K562 (cell line): ENCODE measurements at regions not wholly inside any gene's neighbourhood (a gene's known extent, or its start where the extent isn't known, plus 50 kb on each side); places are given as distances from the start of the nearest gene placed in this dataset.
A peak's percentile ranks its signal among the peaks of the same experiment; 100 is the strongest.

Experiments used
- CBFA2T2 ChIP-seq: fragments of 450-650 bp; conservative IDR thresholded peaks from 2 replicates; pipeline ENCODE4 v1.6.1; 2017; ENCODE audit warnings: mild to moderate bottlenecking
- GMEB1 ChIP-seq: fragments of 250-450 bp; sonication (Bioruptor Pico); IDR thresholded peaks from 2 replicates; pipeline ENCODE4 v1.4.0; 2020; ENCODE audit warnings: mild to moderate bottlenecking
- RAD51 ChIP-seq: fragments of 450-650 bp; IDR thresholded peaks from 2 replicates; pipeline ENCODE4 v1.7.1; 2016; ENCODE audit warnings: low read depth, mild to moderate bottlenecking, borderline replicate concordance
- SMAD1 ChIP-seq: fragments of 150-350 bp; IDR thresholded peaks from 2 replicates; pipeline ENCODE4 v1.6.1; 2014; ENCODE audit warnings: low read length, low read depth; ENCODE audit not compliant: partially characterized antibody
- ZBED1 ChIP-seq: IDR thresholded peaks from 2 replicates; pipeline ENCODE4 v1.6.1; 2014
- TF ChIP-seq, protein P1 (sequence below), 3 experiments: IDR thresholded peaks in 2 of 3; conservative IDR thresholded peaks in 1 of 3; 2 replicates each; pipeline ENCODE4 v1.5.1; 2011 to 2012; ENCODE audit warnings: low read length in 3 of 3, mild to moderate bottlenecking in 3 of 3, control low read depth in 2 of 3, improper control_type of control experiment in 1 of 3, inconsistent platforms in 1 of 3, low read depth in 1 of 3, mixed read lengths in 1 of 3, moderate library complexity in 1 of 3; ENCODE audit not compliant: insufficient read depth in 2 of 3

DNA sequence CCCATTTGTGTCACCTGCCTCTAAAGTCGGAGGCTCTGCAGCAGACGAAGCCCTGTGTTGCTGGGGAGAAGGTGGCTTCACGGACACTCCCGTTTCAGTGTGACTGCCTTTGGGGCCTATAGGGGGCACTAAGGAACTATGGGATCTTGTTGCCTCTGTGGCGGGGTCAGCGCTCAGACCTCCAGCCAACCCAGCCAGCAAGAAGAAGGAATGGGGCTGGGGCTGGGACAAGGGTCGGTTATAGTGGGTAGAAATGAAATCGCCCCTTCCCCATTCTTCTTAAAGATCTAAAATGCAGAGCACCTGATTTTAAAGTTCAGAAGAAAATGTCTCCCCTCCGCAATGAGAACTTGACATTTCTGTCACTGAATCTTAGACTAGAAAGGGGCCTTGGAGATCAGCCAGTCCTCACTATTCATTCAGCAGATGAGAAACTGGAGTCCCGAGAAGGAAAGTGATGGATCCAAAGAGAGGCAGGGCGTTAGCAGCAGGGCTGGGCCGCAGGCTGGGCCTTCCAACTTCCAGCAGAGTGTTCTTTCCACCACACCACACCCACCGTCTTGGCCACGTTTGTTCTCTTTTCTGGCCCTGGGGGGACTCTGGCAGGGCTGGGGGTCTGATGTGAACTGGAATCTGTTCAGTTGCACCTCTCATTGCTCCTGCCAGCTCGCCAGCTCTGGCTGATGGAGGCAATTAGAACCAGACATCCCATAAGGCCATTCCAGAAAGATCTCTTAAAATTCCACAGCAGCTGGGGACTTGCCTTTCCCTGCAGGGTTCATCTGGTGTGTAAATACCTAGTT is 195.4 kb downstream of the OPA1 start:
- TF ChIP-seq RAD51 (no peak), ZBED1 (no peak), SMAD1 (no peak), CBFA2T2 (no peak), GMEB1 (CRISPR knock-in tag) (no peak)
- TF ChIP-seq, protein P1, sequence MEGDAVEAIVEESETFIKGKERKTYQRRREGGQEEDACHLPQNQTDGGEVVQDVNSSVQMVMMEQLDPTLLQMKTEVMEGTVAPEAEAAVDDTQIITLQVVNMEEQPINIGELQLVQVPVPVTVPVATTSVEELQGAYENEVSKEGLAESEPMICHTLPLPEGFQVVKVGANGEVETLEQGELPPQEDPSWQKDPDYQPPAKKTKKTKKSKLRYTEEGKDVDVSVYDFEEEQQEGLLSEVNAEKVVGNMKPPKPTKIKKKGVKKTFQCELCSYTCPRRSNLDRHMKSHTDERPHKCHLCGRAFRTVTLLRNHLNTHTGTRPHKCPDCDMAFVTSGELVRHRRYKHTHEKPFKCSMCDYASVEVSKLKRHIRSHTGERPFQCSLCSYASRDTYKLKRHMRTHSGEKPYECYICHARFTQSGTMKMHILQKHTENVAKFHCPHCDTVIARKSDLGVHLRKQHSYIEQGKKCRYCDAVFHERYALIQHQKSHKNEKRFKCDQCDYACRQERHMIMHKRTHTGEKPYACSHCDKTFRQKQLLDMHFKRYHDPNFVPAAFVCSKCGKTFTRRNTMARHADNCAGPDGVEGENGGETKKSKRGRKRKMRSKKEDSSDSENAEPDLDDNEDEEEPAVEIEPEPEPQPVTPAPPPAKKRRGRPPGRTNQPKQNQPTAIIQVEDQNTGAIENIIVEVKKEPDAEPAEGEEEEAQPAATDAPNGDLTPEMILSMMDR (IDR thresholded peaks at IDR 0.05 in 2 of 3, conservative IDR thresholded peaks at IDR 0.05 in 1 of 3; ENCODE audit: insufficient read depth in 2 of 3, low read depth in 1 of 3, low read length in 3 of 3): peak; percentile 86 to 95 (median 93)
